ENCODE measurements at regions not wholly inside any gene's neighbourhood (a gene's known extent, or its start where the extent isn't known, plus 50 kb on each side); places are given as distances from the start of the nearest gene placed in this dataset.

- TF ChIP-seq, protein P1, sequence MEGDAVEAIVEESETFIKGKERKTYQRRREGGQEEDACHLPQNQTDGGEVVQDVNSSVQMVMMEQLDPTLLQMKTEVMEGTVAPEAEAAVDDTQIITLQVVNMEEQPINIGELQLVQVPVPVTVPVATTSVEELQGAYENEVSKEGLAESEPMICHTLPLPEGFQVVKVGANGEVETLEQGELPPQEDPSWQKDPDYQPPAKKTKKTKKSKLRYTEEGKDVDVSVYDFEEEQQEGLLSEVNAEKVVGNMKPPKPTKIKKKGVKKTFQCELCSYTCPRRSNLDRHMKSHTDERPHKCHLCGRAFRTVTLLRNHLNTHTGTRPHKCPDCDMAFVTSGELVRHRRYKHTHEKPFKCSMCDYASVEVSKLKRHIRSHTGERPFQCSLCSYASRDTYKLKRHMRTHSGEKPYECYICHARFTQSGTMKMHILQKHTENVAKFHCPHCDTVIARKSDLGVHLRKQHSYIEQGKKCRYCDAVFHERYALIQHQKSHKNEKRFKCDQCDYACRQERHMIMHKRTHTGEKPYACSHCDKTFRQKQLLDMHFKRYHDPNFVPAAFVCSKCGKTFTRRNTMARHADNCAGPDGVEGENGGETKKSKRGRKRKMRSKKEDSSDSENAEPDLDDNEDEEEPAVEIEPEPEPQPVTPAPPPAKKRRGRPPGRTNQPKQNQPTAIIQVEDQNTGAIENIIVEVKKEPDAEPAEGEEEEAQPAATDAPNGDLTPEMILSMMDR (IDR thresholded peaks at IDR 0.05; ENCODE audit: low read depth, low read length) = no peak
- TF ChIP-seq POLR2A (IDR thresholded peaks at IDR 0.05; ENCODE audit: extremely low read depth, insufficient read length) = no peak
Measured at GRCh38 chr5:8912106-8912505, 633.8 kb downstream of the SEMA5A start.
